ENCODE measurements at regions not wholly inside any gene's neighbourhood (a gene's known extent, or its start where the extent isn't known, plus 50 kb on each side); places are given as distances from the start of the nearest gene placed in this dataset.
"Not testable (repeated sequence)": the region's sequence is repeated elsewhere in the genome, so short reads cannot be mapped to it uniquely, and the experiment has no call there.

DNA sequence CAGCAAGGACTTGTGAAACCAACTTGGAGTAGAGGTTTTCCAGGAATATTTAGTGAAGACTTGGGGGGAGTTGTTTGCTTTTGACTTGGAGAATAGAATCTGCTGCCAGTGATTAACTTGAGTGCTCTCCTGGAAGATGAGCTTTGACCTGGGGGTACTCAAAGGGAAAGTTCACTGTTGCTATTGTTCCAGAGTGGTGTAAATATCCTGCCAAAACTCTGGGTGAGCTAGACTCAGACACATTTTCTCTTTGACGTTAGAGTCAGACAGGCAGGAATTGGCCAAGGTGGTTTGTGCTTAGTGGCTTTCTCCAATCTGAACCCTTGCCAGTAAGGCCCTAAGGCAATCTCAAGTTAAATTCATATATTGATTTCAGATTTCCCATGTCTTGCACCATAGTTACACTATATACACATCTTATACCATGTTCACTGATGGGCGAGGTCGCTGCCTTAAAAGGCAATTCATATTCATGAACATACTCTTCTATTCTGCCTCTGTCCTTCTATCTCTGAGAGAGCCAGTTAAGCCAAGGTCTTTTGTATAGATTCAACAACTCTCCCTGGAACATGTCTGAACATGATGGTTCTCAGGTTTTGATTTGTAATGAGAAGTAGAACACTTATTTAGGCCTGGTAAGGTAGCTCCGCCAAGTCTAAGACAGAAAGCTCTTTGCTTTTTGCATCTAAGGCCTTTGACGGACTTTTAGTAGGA, 204.6 kb upstream of the SLC38A2 start:
- H3K36me3 ChIP-seq (ENCODE audit: control insufficient read depth, insufficient read depth, low read length): no peaks in the 10 kb centered on the region
- H3K27ac ChIP-seq (ENCODE audit: low read length): no peak overlapping the region
- no peak overlapping the region for H3K4me3 ChIP-seq (ENCODE audit: low read length)
- no peaks in the 10 kb centered on the region for H3K4me1 ChIP-seq (ENCODE audit: control insufficient read depth, insufficient read depth, low read length)
- no CpG with 5 or more reads among the region's 5 CpGs for WGBS (ENCODE audit: insufficient coverage, insufficient read length)
- no peaks in the 10 kb centered on the region for H3K27me3 ChIP-seq (ENCODE audit: control insufficient read depth, insufficient read depth, low read length)
- DNase-seq (ENCODE audit: low read depth, low spot score): no peak
- H3K9me3 ChIP-seq (ENCODE audit: control insufficient read depth, insufficient read depth, low read length): no peaks in the 10 kb centered on the region

DNA sequence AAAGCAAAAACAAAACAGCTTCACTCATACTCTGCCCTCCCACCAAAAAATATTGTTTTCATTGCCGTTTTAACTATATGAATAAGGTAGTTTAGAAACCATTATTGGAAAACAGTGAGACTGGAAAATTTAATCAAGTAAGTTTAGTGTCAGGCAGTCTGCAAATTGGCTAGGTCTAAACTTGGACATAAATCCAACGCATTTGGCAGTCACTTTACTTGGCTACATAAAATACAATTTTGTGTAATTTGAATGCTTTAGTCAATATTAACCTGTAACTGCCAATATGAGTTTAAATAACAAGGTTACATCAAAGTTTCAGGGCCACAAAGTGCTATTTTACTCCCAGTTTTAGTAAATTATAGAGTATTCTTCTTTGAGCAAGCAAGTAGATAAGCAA, 202.3 kb upstream of the SLC38A2 start:
- no peaks in the 10 kb centered on the region for H3K27me3 ChIP-seq (ENCODE audit: control insufficient read depth, insufficient read depth, low read length)

GRCh38 chr12:46573347-46573658, 200.7 kb upstream of the SLC38A2 start:
- Histone ChIP-seq H3K27ac (ENCODE audit: low read length) (no peak overlapping the region), H3K4me3 (ENCODE audit: low read length) (no peak overlapping the region), H3K36me3 (ENCODE audit: control insufficient read depth, insufficient read depth, low read length) (no peaks in the 10 kb centered on the region), H3K9me3 (ENCODE audit: control insufficient read depth, insufficient read depth, low read length) (no peaks in the 10 kb centered on the region), H3K4me1 (ENCODE audit: control insufficient read depth, insufficient read depth, low read length) (no peaks in the 10 kb centered on the region), H3K27me3 (ENCODE audit: control insufficient read depth, insufficient read depth, low read length) (no peaks in the 10 kb centered on the region)
- WGBS (ENCODE audit: insufficient coverage, insufficient read length): no CpG with 5 or more reads among the region's 1 CpG
- DNase-seq (ENCODE audit: low read depth, low spot score): no peak

More for the DNA sequence above, 202.3 kb upstream of the SLC38A2 start:
- Histone ChIP-seq H3K4me3 (ENCODE audit: low read length) (no peak overlapping the region), H3K36me3 (ENCODE audit: control insufficient read depth, insufficient read depth, low read length) (no peaks in the 10 kb centered on the region), H3K4me1 (ENCODE audit: control insufficient read depth, insufficient read depth, low read length) (no peaks in the 10 kb centered on the region), H3K27ac (ENCODE audit: low read length) (no peak overlapping the region), H3K9me3 (ENCODE audit: control insufficient read depth, insufficient read depth, low read length) (no peaks in the 10 kb centered on the region)
- no CpG with 5 or more reads among the region's 2 CpGs for WGBS (ENCODE audit: insufficient coverage, insufficient read length)
- no peak for DNase-seq (ENCODE audit: low read depth, low spot score)

DNA sequence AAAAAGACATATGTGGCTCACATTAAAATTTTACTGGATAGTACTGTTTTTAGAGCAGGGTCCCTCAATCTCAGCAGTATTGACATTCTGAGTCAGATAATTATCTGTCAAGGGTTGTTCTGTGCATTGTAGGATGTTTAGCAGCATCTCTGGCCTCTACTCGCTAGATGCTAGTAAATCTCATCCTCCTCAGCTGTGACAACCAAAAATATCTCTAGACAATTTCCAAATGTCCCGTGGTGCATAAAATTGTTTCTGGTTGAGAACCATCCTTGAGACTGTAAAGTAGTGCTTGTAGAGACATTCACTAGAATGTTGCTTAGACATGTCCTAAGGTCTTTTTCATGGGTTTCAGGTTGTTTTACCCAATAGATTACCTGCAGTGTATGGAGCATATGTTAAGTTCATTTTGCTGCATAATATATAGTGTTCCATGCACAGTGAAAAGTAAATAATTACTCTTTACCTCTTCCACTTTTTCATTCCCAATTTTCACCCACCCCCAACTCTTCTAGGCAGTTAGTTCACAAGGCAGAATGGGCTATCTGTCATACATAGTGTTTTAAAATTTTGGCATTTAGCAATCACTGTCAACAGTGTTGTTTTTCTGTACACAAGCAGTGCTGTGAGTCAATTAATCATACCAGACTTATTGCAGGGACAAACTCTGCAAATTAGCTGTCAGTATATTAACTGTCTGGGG, 200.2 kb upstream of the SLC38A2 start:
- no peak for DNase-seq (ENCODE audit: low read depth, low spot score)
- H3K27me3 ChIP-seq (ENCODE audit: control insufficient read depth, insufficient read depth, low read length): no peaks in the 10 kb centered on the region
- H3K9me3 ChIP-seq (ENCODE audit: control insufficient read depth, insufficient read depth, low read length): no peaks in the 10 kb centered on the region
- H3K4me3 ChIP-seq (ENCODE audit: low read length): no peak overlapping the region
- no peaks in the 10 kb centered on the region for H3K4me1 ChIP-seq (ENCODE audit: control insufficient read depth, insufficient read depth, low read length)
- H3K27ac ChIP-seq (ENCODE audit: low read length): no peak overlapping the region
- no peaks in the 10 kb centered on the region for H3K36me3 ChIP-seq (ENCODE audit: control insufficient read depth, insufficient read depth, low read length)
- WGBS (ENCODE audit: insufficient coverage, insufficient read length): no CpG with 5 or more reads among the region's 2 CpGs

- Histone ChIP-seq H3K27ac (ENCODE audit: low read length) (no peak overlapping the region), H3K36me3 (ENCODE audit: control insufficient read depth, insufficient read depth, low read length) (no peaks in the 10 kb centered on the region), H3K4me3 (ENCODE audit: low read length) (no peak overlapping the region), H3K27me3 (ENCODE audit: control insufficient read depth, insufficient read depth, low read length) (no peaks in the 10 kb centered on the region), H3K9me3 (ENCODE audit: control insufficient read depth, insufficient read depth, low read length) (no peaks in the 10 kb centered on the region), H3K4me1 (ENCODE audit: control insufficient read depth, insufficient read depth, low read length) (no peaks in the 10 kb centered on the region)
- no peak for DNase-seq (ENCODE audit: low read depth, low spot score)
- WGBS (ENCODE audit: insufficient coverage, insufficient read length): no CpG with 5 or more reads among the region's 3 CpGs
Observed at GRCh38 chr12:46571608-46572007, 199.0 kb upstream of the SLC38A2 start.

DNA sequence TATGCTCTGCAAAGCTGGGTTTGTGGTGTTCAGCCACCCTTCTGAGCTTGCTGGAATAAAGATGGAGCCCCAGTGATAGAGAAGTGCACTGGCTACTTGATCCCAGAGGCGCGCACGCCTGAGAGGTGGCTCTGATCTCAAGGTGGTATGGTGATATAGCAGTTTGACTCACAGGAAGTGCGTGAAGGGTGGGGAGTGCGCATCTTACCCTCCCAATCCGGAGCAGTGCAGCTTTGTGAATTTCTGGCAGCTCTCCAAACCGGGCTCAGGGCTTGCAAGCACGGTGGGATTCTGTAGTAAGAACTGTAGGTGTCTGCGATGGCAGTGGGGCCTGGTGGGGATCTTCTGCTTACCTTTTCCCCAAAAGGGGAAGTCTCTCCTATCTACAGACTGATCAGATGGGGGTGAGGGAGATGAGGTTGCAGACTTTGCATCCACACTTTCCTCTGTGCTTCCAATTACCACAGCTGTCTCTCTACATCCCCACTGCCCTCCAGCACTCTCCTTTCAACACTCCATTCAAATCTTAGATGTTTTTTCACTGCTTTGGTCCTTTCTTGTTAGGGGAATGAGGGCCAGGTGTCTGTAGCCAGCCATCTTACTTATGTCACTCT, 197.4 kb upstream of the SLC38A2 start:
- DNase-seq (ENCODE audit: low read depth, low spot score): no peak
- Histone ChIP-seq H3K4me3 (ENCODE audit: low read length) (no peak overlapping the region), H3K27me3 (ENCODE audit: control insufficient read depth, insufficient read depth, low read length) (no peaks in the 10 kb centered on the region), H3K27ac (ENCODE audit: low read length) (no peak overlapping the region), H3K9me3 (ENCODE audit: control insufficient read depth, insufficient read depth, low read length) (no peaks in the 10 kb centered on the region), H3K36me3 (ENCODE audit: control insufficient read depth, insufficient read depth, low read length) (no peaks in the 10 kb centered on the region), H3K4me1 (ENCODE audit: control insufficient read depth, insufficient read depth, low read length) (no peaks in the 10 kb centered on the region)
- WGBS (ENCODE audit: insufficient coverage, insufficient read length): no CpG with 5 or more reads among the region's 9 CpGs

DNA sequence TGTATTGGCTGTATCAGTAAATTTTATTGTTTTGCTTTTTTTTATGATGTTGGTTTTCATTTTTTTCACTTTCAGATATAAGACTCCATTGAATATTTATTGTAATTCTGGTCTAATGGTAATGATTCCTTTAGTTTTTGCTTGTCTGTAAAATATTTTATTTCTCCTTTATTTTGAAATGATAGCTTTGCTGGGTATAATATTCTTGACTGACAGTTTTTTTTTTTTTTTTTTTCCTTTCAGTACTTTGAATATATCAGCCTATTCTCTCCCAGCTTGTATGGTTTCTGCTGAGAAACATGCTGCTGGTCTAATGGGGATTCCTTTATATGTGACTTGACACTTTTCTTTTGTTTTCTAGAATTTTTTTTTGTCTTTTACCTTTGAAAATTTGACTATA, 195.1 kb upstream of the SLC38A2 start:
- Histone ChIP-seq H3K36me3 (ENCODE audit: control insufficient read depth, insufficient read depth, low read length) (no peaks in the 10 kb centered on the region), H3K27ac (ENCODE audit: low read length) (no peak overlapping the region), H3K27me3 (ENCODE audit: control insufficient read depth, insufficient read depth, low read length) (no peaks in the 10 kb centered on the region), H3K9me3 (ENCODE audit: control insufficient read depth, insufficient read depth, low read length) (no peaks in the 10 kb centered on the region), H3K4me1 (ENCODE audit: control insufficient read depth, insufficient read depth, low read length) (no peaks in the 10 kb centered on the region), H3K4me3 (ENCODE audit: low read length) (no peak overlapping the region)
- no peak for DNase-seq (ENCODE audit: low read depth, low spot score)

- DNase-seq (ENCODE audit: low read depth, low spot score): no peak
- Histone ChIP-seq H3K36me3 (ENCODE audit: control insufficient read depth, insufficient read depth, low read length) (no peaks in the 10 kb centered on the region), H3K4me3 (ENCODE audit: low read length) (no peak overlapping the region), H3K27me3 (ENCODE audit: control insufficient read depth, insufficient read depth, low read length) (no peaks in the 10 kb centered on the region), H3K9me3 (ENCODE audit: control insufficient read depth, insufficient read depth, low read length) (no peaks in the 10 kb centered on the region), H3K4me1 (ENCODE audit: control insufficient read depth, insufficient read depth, low read length) (no peaks in the 10 kb centered on the region; the same call in 1 of the 2 replicates), H3K27ac (ENCODE audit: low read length) (no peak overlapping the region)
- no CpG with 5 or more reads among the region's 5 CpGs for WGBS (ENCODE audit: insufficient coverage, insufficient read length)
Observed at GRCh38 chr12:46562625-46563225, 190.2 kb upstream of the SLC38A2 start.

- H3K9me3 ChIP-seq (ENCODE audit: control insufficient read depth, insufficient read depth, low read length); DNase-seq (ENCODE audit: low read depth, low spot score); H3K36me3 ChIP-seq (ENCODE audit: control insufficient read depth, insufficient read depth, low read length); H3K4me1 ChIP-seq (ENCODE audit: control insufficient read depth, insufficient read depth, low read length); H3K4me3 ChIP-seq (ENCODE audit: low read length); H3K27ac ChIP-seq (ENCODE audit: low read length); H3K27me3 ChIP-seq (ENCODE audit: control insufficient read depth, insufficient read depth, low read length): not testable (repeated sequence)
- no CpG with 5 or more reads among the region's 7 CpGs for WGBS (ENCODE audit: insufficient coverage, insufficient read length)
Observed at GRCh38 chr12:46561769-46562624, 189.4 kb upstream of the SLC38A2 start.

DNA sequence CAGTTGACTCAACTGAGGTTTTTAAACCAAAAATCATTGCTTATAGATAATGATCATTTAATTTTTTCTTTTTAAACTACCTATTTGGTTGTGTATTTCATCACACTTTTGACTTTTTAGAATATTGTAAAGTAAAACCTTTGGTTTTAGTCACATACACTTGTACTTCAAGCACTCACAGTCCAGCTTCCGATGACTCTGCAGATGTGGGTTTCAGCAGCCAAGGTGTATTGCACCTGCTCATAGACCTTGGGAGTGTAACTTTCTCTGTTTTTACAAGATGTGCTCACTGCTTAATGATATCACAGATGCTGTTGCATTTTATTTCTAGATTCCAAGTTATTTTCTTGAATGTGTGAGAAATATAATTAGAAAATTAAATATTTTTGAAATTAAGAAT, 188.3 kb upstream of the SLC38A2 start:
- no peaks in the 10 kb centered on the region for H3K9me3 ChIP-seq (ENCODE audit: control insufficient read depth, insufficient read depth, low read length)
- H3K4me1 ChIP-seq (ENCODE audit: control insufficient read depth, insufficient read depth, low read length): no peaks in the 10 kb centered on the region; the same call in 1 of the 2 replicates
- no peaks in the 10 kb centered on the region for H3K27me3 ChIP-seq (ENCODE audit: control insufficient read depth, insufficient read depth, low read length)
- no CpG with 5 or more reads among the region's 1 CpG for WGBS (ENCODE audit: insufficient coverage, insufficient read length)
- DNase-seq (ENCODE audit: low read depth, low spot score): no peak
- no peak overlapping the region for H3K27ac ChIP-seq (ENCODE audit: low read length)
- no peak overlapping the region for H3K4me3 ChIP-seq (ENCODE audit: low read length)
- no peaks in the 10 kb centered on the region for H3K36me3 ChIP-seq (ENCODE audit: control insufficient read depth, insufficient read depth, low read length)

Data from iPS DF 6.9 (cell line).